ENCODE measurements at regions not wholly inside any gene's neighbourhood (a gene's known extent, or its start where the extent isn't known, plus 50 kb on each side); places are given as distances from the start of the nearest gene placed in this dataset.

DNA sequence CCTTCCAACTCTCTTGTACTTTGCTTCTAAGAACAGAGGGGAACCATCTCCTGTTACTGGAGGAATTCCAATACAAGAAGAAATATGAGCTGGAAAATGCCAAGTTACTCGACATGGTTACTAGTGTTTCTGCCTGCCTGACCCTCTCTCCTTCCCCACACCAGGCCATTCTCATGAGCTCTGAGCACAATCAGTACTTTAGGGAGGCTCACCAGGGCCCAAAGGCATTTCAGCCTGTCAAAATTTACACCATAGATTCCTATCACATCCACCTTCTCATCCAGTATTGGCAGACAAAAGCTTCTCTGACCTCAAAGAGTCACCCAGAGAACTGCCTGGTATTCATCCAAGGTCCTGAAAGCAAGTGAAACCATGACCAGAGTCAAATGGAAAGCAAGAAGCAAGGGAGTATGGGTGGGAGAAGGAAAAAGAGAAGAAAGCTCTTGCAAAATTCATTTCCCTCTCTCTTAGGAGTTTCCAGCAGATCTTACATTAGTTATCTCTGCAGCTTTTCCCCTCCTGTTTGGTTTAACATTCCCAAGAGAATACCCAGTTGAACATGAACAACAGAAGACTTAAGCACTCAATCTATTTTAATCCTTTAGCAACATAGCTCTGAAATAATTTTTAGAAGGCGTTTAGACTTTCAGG is 58.7 kb upstream of the NCAM1 start:
- peaks cover 43% of the 10 kb centered on the region for H3K4me1 Mint-ChIP-seq
- H3K4me3 Mint-ChIP-seq = peak overlapping the region in 1 of 3 experiments; percentile 12
- peaks cover 4% of the 10 kb centered on the region for H3K9me3 Mint-ChIP-seq
- H3K27ac Mint-ChIP-seq = peak overlapping the region; percentile 73 to 90 (median 86)
- H3K27me3 Mint-ChIP-seq (ENCODE audit: low read depth) = peaks cover 17% of the 10 kb centered on the region
- TF ChIP-seq, protein P1, sequence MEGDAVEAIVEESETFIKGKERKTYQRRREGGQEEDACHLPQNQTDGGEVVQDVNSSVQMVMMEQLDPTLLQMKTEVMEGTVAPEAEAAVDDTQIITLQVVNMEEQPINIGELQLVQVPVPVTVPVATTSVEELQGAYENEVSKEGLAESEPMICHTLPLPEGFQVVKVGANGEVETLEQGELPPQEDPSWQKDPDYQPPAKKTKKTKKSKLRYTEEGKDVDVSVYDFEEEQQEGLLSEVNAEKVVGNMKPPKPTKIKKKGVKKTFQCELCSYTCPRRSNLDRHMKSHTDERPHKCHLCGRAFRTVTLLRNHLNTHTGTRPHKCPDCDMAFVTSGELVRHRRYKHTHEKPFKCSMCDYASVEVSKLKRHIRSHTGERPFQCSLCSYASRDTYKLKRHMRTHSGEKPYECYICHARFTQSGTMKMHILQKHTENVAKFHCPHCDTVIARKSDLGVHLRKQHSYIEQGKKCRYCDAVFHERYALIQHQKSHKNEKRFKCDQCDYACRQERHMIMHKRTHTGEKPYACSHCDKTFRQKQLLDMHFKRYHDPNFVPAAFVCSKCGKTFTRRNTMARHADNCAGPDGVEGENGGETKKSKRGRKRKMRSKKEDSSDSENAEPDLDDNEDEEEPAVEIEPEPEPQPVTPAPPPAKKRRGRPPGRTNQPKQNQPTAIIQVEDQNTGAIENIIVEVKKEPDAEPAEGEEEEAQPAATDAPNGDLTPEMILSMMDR (IDR thresholded peaks at IDR 0.05; ENCODE audit: unreplicated experiment in 3 of 3) = no peak
- H3K36me3 Mint-ChIP-seq (ENCODE audit: low read depth) = no peaks in the 10 kb centered on the region

DNA sequence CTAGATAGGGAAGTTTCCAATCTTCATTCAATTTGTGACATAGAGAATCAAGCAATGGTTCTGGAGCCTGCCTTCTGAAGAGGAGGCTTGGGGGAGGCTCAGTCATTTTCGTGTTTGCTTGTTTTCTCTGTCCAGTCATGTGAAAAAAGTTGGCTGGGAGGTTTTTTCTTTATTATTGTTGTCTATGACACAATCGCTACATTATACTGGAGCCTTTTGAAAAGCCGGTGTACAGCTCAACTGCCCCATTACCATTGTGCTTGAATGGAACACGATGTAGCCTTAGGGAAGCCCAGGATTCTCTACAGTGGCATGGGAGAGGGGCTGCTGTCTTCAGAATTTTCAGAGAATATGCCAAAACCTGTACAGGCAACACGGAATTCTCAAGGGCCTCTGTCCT is 57.9 kb upstream of the NCAM1 start:
- peak overlapping the region; percentile 73 to 90 (median 86) for H3K27ac Mint-ChIP-seq
- H3K4me3 Mint-ChIP-seq = peak overlapping the region in 1 of 3 experiments; percentile 5
- H3K27me3 Mint-ChIP-seq (ENCODE audit: low read depth) = peaks cover 25% of the 10 kb centered on the region
- TF ChIP-seq, protein P1 (IDR thresholded peaks at IDR 0.05; ENCODE audit: unreplicated experiment in 3 of 3) = no peak
- H3K36me3 Mint-ChIP-seq (ENCODE audit: low read depth) = no peaks in the 10 kb centered on the region
- H3K9me3 Mint-ChIP-seq = peaks cover 4% of the 10 kb centered on the region
- peaks cover 47% of the 10 kb centered on the region for H3K4me1 Mint-ChIP-seq

DNA sequence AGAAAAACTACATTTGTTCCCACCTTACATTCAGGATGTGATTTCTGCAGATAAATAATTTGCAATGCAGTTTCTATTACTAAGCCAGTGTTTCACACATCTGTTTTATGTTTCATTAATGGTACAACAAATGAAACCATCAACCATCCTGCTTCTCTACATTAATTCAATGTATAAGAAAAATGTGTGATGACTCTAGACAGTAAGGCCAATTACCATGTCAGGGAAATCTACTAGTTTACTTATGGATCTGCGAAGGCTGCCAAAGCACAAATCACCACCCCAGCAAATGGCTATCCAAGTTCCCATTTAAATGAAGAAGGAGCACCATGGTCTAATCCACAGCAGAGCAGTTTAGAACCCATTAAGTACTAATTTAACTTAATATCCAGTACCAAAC is 50.1 kb upstream of the NCAM1 start:
- no peaks in the 10 kb centered on the region for H3K36me3 Mint-ChIP-seq (ENCODE audit: low read depth)
- H3K4me1 Mint-ChIP-seq = peaks cover 30% of the 10 kb centered on the region
- no peak overlapping the region for H3K27ac Mint-ChIP-seq
- no peak overlapping the region for H3K4me3 Mint-ChIP-seq
- TF ChIP-seq, protein P1 (IDR thresholded peaks at IDR 0.05; ENCODE audit: unreplicated experiment in 3 of 3) = no peak
- peaks cover 29% of the 10 kb centered on the region for H3K27me3 Mint-ChIP-seq (ENCODE audit: low read depth)
- no peaks in the 10 kb centered on the region for H3K9me3 Mint-ChIP-seq
